ENCODE measurements at regions not wholly inside any gene's neighbourhood (a gene's known extent, or its start where the extent isn't known, plus 50 kb on each side); places are given as distances from the start of the nearest gene placed in this dataset.

GRCh38 chr7:118938845-118939244 lies 714.3 kb downstream of the ANKRD7 start:
- Histone ChIP-seq H3K9me3 (ENCODE audit: control insufficient read depth, low read length) (no peaks in the 10 kb centered on the region), H2BK120ac (ENCODE audit: low read depth, low read length) (no peak overlapping the region), H3K27ac (ENCODE audit: low read length, poor library complexity, severe bottlenecking) (no peak overlapping the region), H3K4me1 (ENCODE audit: control insufficient read depth, insufficient read depth, low read depth, low read length) (no peaks in the 10 kb centered on the region), H3K36me3 (ENCODE audit: control insufficient read depth in 1 of 2, insufficient read depth in 2 of 2, low read depth in 1 of 2, low read length in 2 of 2) (no peaks in the 10 kb centered on the region), H3K27me3 (ENCODE audit: control insufficient read depth in 1 of 2, insufficient read depth in 1 of 2, low read length in 2 of 2) (no peaks in the 10 kb centered on the region), H3K9ac (ENCODE audit: low read length) (no peak overlapping the region), H2BK5ac (ENCODE audit: low read depth, low read length, poor library complexity, severe bottlenecking) (no peak overlapping the region), H3K14ac (ENCODE audit: low read length in 2 of 2) (no peak overlapping the region), H2AK5ac (ENCODE audit: low read length, severe bottlenecking) (no peak overlapping the region), H3K79me1 (replicated peaks; ENCODE audit: low read length, poor library complexity, severe bottlenecking) (no peaks in the 10 kb centered on the region), H2BK15ac (ENCODE audit: low read depth, poor library complexity, severe bottlenecking) (no peak overlapping the region), H4K8ac (ENCODE audit: low read length) (no peak overlapping the region), H2BK12ac (ENCODE audit: low read length in 2 of 2) (no peak overlapping the region), H3K23ac (ENCODE audit: low read length in 2 of 2) (no peak overlapping the region), H3K18ac (ENCODE audit: low read depth in 1 of 2, low read length in 2 of 2) (no peak overlapping the region), H2AFZ (ENCODE audit: low read depth, low read length) (no peak overlapping the region), H4K91ac (ENCODE audit: low read length) (no peak overlapping the region), H3K4me3 (ENCODE audit: insufficient read depth in 1 of 2, low read depth in 1 of 2, low read length in 2 of 2) (no peak overlapping the region), H3K4me2 (ENCODE audit: low read length, poor library complexity, severe bottlenecking) (no peak overlapping the region), H3K4ac (ENCODE audit: low read depth in 1 of 2, low read length in 2 of 2) (no peak overlapping the region)
- WGBS, result 100% methylated on average over 1 of the region's 1 CpG
- no peak for DNase-seq

- no peak for DNase-seq
- Histone ChIP-seq H2AK5ac (ENCODE audit: low read length, severe bottlenecking) (no peak overlapping the region), H3K36me3 (ENCODE audit: control insufficient read depth in 1 of 2, insufficient read depth in 2 of 2, low read depth in 1 of 2, low read length in 2 of 2) (no peaks in the 10 kb centered on the region), H3K18ac (ENCODE audit: low read depth in 1 of 2, low read length in 2 of 2) (no peak overlapping the region), H2AFZ (ENCODE audit: low read depth, low read length) (no peak overlapping the region), H3K9me3 (ENCODE audit: control insufficient read depth, low read length) (no peaks in the 10 kb centered on the region), H2BK12ac (ENCODE audit: low read length in 2 of 2) (no peak overlapping the region), H3K27me3 (ENCODE audit: control insufficient read depth in 1 of 2, insufficient read depth in 1 of 2, low read length in 2 of 2) (no peaks in the 10 kb centered on the region), H3K4me3 (ENCODE audit: insufficient read depth in 1 of 2, low read depth in 1 of 2, low read length in 2 of 2) (no peak overlapping the region), H2BK15ac (ENCODE audit: low read depth, poor library complexity, severe bottlenecking) (no peak overlapping the region), H3K4me1 (ENCODE audit: control insufficient read depth, insufficient read depth, low read depth, low read length) (no peaks in the 10 kb centered on the region), H3K79me1 (replicated peaks; ENCODE audit: low read length, poor library complexity, severe bottlenecking) (no peaks in the 10 kb centered on the region), H4K8ac (ENCODE audit: low read length) (no peak overlapping the region), H3K4me2 (ENCODE audit: low read length, poor library complexity, severe bottlenecking) (no peak overlapping the region), H3K14ac (ENCODE audit: low read length in 2 of 2) (no peak overlapping the region), H2BK5ac (ENCODE audit: low read depth, low read length, poor library complexity, severe bottlenecking) (no peak overlapping the region), H2BK120ac (ENCODE audit: low read depth, low read length) (no peak overlapping the region), H4K91ac (ENCODE audit: low read length) (no peak overlapping the region), H3K27ac (ENCODE audit: low read length, poor library complexity, severe bottlenecking) (no peak overlapping the region), H3K9ac (ENCODE audit: low read length) (no peak overlapping the region), H3K23ac (ENCODE audit: low read length in 2 of 2) (no peak overlapping the region), H3K4ac (ENCODE audit: low read depth in 1 of 2, low read length in 2 of 2) (no peak overlapping the region)
- WGBS, result 80% methylated on average over 2 of the region's 5 CpGs
Measured at GRCh38 chr7:118944271-118944670, 719.8 kb downstream of the ANKRD7 start.

GRCh38 chr7:118945911-118946682 lies 721.6 kb downstream of the ANKRD7 start:
- H4K8ac ChIP-seq (ENCODE audit: low read length), result no peak overlapping the region
- H3K4me3 ChIP-seq (ENCODE audit: insufficient read depth in 1 of 2, low read depth in 1 of 2, low read length in 2 of 2), result no peak overlapping the region
- no peak overlapping the region for H2AFZ ChIP-seq (ENCODE audit: low read depth, low read length)
- no peak overlapping the region for H3K23ac ChIP-seq (ENCODE audit: low read length in 2 of 2)
- H3K18ac ChIP-seq (ENCODE audit: low read depth in 1 of 2, low read length in 2 of 2), result no peak overlapping the region
- no peak overlapping the region for H3K4ac ChIP-seq (ENCODE audit: low read depth in 1 of 2, low read length in 2 of 2)
- H3K27me3 ChIP-seq (ENCODE audit: control insufficient read depth in 1 of 2, insufficient read depth in 1 of 2, low read length in 2 of 2), result no peaks in the 10 kb centered on the region
- no peak overlapping the region for H2BK120ac ChIP-seq (ENCODE audit: low read depth, low read length)
- H3K9me3 ChIP-seq (ENCODE audit: control insufficient read depth, low read length), result no peaks in the 10 kb centered on the region
- no peak overlapping the region for H3K9ac ChIP-seq (ENCODE audit: low read length)
- no peaks in the 10 kb centered on the region for H3K36me3 ChIP-seq (ENCODE audit: control insufficient read depth in 1 of 2, insufficient read depth in 2 of 2, low read depth in 1 of 2, low read length in 2 of 2)
- H3K4me1 ChIP-seq (ENCODE audit: control insufficient read depth, insufficient read depth, low read depth, low read length), result no peaks in the 10 kb centered on the region
- 93% methylated on average over 12 of the region's 13 CpGs for WGBS
- no peak overlapping the region for H3K14ac ChIP-seq (ENCODE audit: low read length in 2 of 2)
- no peak overlapping the region for H2BK12ac ChIP-seq (ENCODE audit: low read length in 2 of 2)
- no peak for DNase-seq
- H4K91ac ChIP-seq (ENCODE audit: low read length), result no peak overlapping the region
- no peak overlapping the region for H3K27ac ChIP-seq (ENCODE audit: low read length, poor library complexity, severe bottlenecking)
- no peak overlapping the region for H2BK5ac ChIP-seq (ENCODE audit: low read depth, low read length, poor library complexity, severe bottlenecking)
- H2AK5ac ChIP-seq (ENCODE audit: low read length, severe bottlenecking), result no peak overlapping the region
- no peak overlapping the region for H2BK15ac ChIP-seq (ENCODE audit: low read depth, poor library complexity, severe bottlenecking)
- H3K79me1 ChIP-seq (replicated peaks; ENCODE audit: low read length, poor library complexity, severe bottlenecking), result no peaks in the 10 kb centered on the region
- no peak overlapping the region for H3K4me2 ChIP-seq (ENCODE audit: low read length, poor library complexity, severe bottlenecking)

GRCh38 chr7:118948508-118948907 lies 724.0 kb downstream of the ANKRD7 start:
- H3K18ac ChIP-seq (ENCODE audit: low read depth in 1 of 2, low read length in 2 of 2), result no peak overlapping the region
- H3K27me3 ChIP-seq (ENCODE audit: control insufficient read depth in 1 of 2, insufficient read depth in 1 of 2, low read length in 2 of 2), result no peaks in the 10 kb centered on the region
- no peak overlapping the region for H2BK12ac ChIP-seq (ENCODE audit: low read length in 2 of 2)
- no peak overlapping the region for H3K23ac ChIP-seq (ENCODE audit: low read length in 2 of 2)
- H2BK120ac ChIP-seq (ENCODE audit: low read depth, low read length), result no peak overlapping the region
- H3K36me3 ChIP-seq (ENCODE audit: control insufficient read depth in 1 of 2, insufficient read depth in 2 of 2, low read depth in 1 of 2, low read length in 2 of 2), result no peaks in the 10 kb centered on the region
- no peak overlapping the region for H2BK5ac ChIP-seq (ENCODE audit: low read depth, low read length, poor library complexity, severe bottlenecking)
- no peak for DNase-seq
- H4K91ac ChIP-seq (ENCODE audit: low read length), result no peak overlapping the region
- no peak overlapping the region for H4K8ac ChIP-seq (ENCODE audit: low read length)
- no peak overlapping the region for H3K4ac ChIP-seq (ENCODE audit: low read depth in 1 of 2, low read length in 2 of 2)
- no peak overlapping the region for H2AK5ac ChIP-seq (ENCODE audit: low read length, severe bottlenecking)
- H3K14ac ChIP-seq (ENCODE audit: low read length in 2 of 2), result no peak overlapping the region
- no peak overlapping the region for H3K9ac ChIP-seq (ENCODE audit: low read length)
- H3K9me3 ChIP-seq (ENCODE audit: control insufficient read depth, low read length), result peaks cover 5% of the 10 kb centered on the region
- H3K79me1 ChIP-seq (replicated peaks; ENCODE audit: low read length, poor library complexity, severe bottlenecking), result no peaks in the 10 kb centered on the region
- no peak overlapping the region for H3K4me2 ChIP-seq (ENCODE audit: low read length, poor library complexity, severe bottlenecking)
- no peak overlapping the region for H3K4me3 ChIP-seq (ENCODE audit: insufficient read depth in 1 of 2, low read depth in 1 of 2, low read length in 2 of 2)
- no peak overlapping the region for H2AFZ ChIP-seq (ENCODE audit: low read depth, low read length)
- H2BK15ac ChIP-seq (ENCODE audit: low read depth, poor library complexity, severe bottlenecking), result no peak overlapping the region
- H3K4me1 ChIP-seq (ENCODE audit: control insufficient read depth, insufficient read depth, low read depth, low read length), result no peaks in the 10 kb centered on the region
- no peak overlapping the region for H3K27ac ChIP-seq (ENCODE audit: low read length, poor library complexity, severe bottlenecking)

Measured in mesenchymal stem cell (in vitro differentiated cells and primary cell).